ENCODE measurements at regions not wholly inside any gene's neighbourhood (a gene's known extent, or its start where the extent isn't known, plus 50 kb on each side); places are given as distances from the start of the nearest gene placed in this dataset.

DNA sequence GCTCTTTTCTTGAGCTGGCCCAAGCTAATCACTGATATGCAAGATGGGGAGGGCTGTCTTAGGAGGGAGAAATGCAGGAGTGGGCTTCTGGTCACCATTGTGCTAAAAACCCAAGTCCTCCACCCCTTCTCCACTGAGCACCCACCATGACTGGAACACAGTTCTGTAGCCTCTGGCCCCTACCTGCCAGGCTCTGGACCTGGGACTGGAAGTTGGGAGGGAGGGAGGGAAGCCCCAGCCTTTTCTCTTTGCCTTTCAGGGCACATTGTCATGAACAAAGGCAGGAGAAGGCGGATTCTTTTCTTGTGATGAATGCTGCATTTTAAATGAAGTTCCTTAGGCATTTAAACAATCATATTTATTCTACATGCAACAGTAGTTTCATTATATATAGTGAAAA lies 559.1 kb upstream of the TRPC7 start:
- TF ChIP-seq MYC (IDR thresholded peaks at IDR 0.05; ENCODE audit: low read depth, low read length) = no peak
- no peak for TF ChIP-seq POLR2A (IDR thresholded peaks at IDR 0.05; ENCODE audit: extremely low read depth, insufficient read length)
- TF ChIP-seq, protein P1, sequence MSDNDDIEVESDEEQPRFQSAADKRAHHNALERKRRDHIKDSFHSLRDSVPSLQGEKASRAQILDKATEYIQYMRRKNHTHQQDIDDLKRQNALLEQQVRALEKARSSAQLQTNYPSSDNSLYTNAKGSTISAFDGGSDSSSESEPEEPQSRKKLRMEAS (IDR thresholded peaks at IDR 0.05; ENCODE audit: low read depth, low read length) = no peak
- TF ChIP-seq, protein P2, sequence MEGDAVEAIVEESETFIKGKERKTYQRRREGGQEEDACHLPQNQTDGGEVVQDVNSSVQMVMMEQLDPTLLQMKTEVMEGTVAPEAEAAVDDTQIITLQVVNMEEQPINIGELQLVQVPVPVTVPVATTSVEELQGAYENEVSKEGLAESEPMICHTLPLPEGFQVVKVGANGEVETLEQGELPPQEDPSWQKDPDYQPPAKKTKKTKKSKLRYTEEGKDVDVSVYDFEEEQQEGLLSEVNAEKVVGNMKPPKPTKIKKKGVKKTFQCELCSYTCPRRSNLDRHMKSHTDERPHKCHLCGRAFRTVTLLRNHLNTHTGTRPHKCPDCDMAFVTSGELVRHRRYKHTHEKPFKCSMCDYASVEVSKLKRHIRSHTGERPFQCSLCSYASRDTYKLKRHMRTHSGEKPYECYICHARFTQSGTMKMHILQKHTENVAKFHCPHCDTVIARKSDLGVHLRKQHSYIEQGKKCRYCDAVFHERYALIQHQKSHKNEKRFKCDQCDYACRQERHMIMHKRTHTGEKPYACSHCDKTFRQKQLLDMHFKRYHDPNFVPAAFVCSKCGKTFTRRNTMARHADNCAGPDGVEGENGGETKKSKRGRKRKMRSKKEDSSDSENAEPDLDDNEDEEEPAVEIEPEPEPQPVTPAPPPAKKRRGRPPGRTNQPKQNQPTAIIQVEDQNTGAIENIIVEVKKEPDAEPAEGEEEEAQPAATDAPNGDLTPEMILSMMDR (IDR thresholded peaks at IDR 0.05; ENCODE audit: low read depth, low read length) = no peak
- DNase-seq (ENCODE audit: low read depth) = no peak

DNA sequence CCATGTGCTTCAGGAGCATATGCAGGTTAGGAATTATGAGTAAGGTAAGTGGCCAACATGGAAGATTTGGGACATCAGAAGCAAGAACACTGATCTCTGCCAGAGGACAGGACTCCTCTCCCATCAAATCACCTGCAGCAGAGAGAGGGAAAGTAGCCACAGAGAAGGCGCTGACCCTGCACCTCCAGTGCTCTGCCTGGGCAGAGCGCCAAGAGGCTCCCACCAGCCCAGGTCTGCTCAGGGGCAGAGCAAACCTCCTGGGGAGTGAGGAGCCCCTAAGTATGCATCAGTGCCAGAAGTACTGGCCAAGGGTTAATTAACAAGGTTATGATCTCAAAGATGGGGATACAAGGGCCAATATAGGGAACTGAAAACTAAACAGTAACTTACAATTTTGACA lies 545.3 kb upstream of the TRPC7 start:
- no peak for DNase-seq (ENCODE audit: low read depth)
- H3K4me3 ChIP-seq (ENCODE audit: low read depth, low read length) = no peak overlapping the region
- TF ChIP-seq MYC (IDR thresholded peaks at IDR 0.05; ENCODE audit: low read depth, low read length) = no peak
- TF ChIP-seq POLR2A (IDR thresholded peaks at IDR 0.05; ENCODE audit: extremely low read depth, insufficient read length) = no peak
- TF ChIP-seq, protein P2 (IDR thresholded peaks at IDR 0.05; ENCODE audit: low read depth, low read length) = no peak
- TF ChIP-seq, protein P1 (IDR thresholded peaks at IDR 0.05; ENCODE audit: low read depth, low read length) = no peak

More for the DNA sequence above, 559.1 kb upstream of the TRPC7 start:
- H3K4me3 ChIP-seq (ENCODE audit: low read depth, low read length) = no peak overlapping the region

DNA sequence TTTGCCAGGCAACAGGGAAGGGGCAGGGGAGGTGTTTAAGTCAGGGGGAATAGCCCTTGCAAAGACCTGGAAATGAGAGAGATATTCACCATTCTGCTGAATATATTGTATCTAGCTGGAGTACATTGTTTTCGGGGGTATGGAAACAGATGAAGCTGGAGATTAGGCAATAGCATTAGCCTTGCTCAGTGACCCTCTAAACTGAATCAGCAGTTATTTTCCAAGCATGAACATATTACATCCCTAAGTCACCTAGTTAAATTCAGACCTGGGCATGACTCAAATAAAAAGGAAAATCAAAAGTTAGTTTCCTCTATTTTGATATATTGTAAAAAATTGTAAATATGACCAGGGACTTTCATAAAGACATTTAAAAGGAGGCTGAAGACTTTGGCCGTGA lies 544.6 kb upstream of the TRPC7 start:
- no peak for DNase-seq (ENCODE audit: low read depth)
- no peak overlapping the region for H3K4me3 ChIP-seq (ENCODE audit: low read depth, low read length)
- TF ChIP-seq, protein P1 (IDR thresholded peaks at IDR 0.05; ENCODE audit: low read depth, low read length) = no peak
- TF ChIP-seq POLR2A (IDR thresholded peaks at IDR 0.05; ENCODE audit: extremely low read depth, insufficient read length) = no peak
- no peak for TF ChIP-seq MYC (IDR thresholded peaks at IDR 0.05; ENCODE audit: low read depth, low read length)
- TF ChIP-seq, protein P2 (IDR thresholded peaks at IDR 0.05; ENCODE audit: low read depth, low read length) = no peak

DNA sequence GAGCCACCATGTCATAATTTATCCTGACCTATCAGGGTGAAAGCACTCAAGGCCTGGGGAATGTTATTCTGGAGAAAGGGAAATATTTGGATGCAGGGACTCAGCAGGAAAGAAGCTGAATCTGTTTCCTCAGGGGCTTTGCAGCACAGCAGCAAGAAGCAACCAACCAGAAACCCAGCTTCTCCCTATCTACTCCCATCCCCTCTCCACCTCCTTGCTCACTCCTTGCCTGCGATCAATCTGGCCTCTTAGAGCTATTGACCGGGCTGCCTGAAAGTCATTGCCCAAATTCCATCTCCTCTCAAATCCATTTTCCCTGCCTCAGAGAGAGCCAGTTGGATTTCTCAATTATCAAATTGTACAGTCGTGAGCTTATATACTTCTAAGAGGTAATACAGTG lies 542.0 kb upstream of the TRPC7 start:
- TF ChIP-seq, protein P2 (IDR thresholded peaks at IDR 0.05; ENCODE audit: low read depth, low read length) = no peak
- TF ChIP-seq MYC (IDR thresholded peaks at IDR 0.05; ENCODE audit: low read depth, low read length) (no peak), POLR2A (IDR thresholded peaks at IDR 0.05; ENCODE audit: extremely low read depth, insufficient read length) (no peak)
- TF ChIP-seq, protein P1 (IDR thresholded peaks at IDR 0.05; ENCODE audit: low read depth, low read length) = no peak
- no peak for DNase-seq (ENCODE audit: low read depth)
- H3K4me3 ChIP-seq (ENCODE audit: low read depth, low read length) = no peak overlapping the region

DNA sequence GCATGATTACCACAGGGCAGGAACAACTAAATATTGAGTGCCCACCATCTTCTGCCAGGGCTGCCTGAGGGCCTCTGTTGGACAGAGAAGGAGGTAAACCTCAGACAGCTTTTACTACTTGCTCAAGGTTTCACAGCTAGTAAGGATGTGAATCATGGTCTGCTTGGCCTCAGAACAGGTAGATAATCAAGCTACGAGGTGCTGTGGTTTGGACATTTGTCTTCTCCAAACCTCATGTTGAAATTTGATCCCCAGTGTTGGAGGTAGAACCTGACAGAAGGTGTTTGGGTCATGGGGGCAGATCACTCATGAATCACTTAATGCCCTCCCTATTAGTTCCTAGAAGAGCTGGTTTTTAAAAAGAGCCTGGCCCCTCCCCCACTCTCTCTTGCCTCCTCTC lies 541.2 kb upstream of the TRPC7 start:
- no peak for DNase-seq (ENCODE audit: low read depth)
- TF ChIP-seq, protein P1 (IDR thresholded peaks at IDR 0.05; ENCODE audit: low read depth, low read length) = no peak
- TF ChIP-seq POLR2A (IDR thresholded peaks at IDR 0.05; ENCODE audit: extremely low read depth, insufficient read length) = no peak
- no peak for TF ChIP-seq MYC (IDR thresholded peaks at IDR 0.05; ENCODE audit: low read depth, low read length)
- TF ChIP-seq, protein P2 (IDR thresholded peaks at IDR 0.05; ENCODE audit: low read depth, low read length) = no peak
- H3K4me3 ChIP-seq (ENCODE audit: low read depth, low read length) = no peak overlapping the region

DNA sequence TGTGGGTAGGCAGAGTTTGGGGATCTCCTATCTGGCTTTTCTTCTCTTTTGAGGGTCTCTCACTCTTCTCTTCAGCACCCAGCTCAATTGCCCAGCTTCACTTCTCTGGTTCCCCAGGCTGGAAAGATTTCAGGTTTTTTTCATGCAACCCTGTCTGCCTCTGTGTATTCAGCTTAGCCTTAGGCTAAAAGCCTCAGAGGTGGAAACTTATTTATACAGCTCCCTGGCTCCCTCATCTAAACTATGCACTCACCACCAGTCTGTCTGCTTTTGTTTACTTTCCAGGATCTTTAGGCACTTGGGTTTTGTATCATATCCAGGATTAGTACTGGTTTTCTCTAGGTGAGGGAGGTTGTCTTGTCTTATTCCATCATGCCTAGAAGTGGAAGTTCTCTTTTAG lies 540.2 kb upstream of the TRPC7 start:
- DNase-seq (ENCODE audit: low read depth) = no peak
- TF ChIP-seq, protein P2 (IDR thresholded peaks at IDR 0.05; ENCODE audit: low read depth, low read length) = no peak
- TF ChIP-seq POLR2A (IDR thresholded peaks at IDR 0.05; ENCODE audit: extremely low read depth, insufficient read length) (no peak), MYC (IDR thresholded peaks at IDR 0.05; ENCODE audit: low read depth, low read length) (no peak)
- TF ChIP-seq, protein P1 (IDR thresholded peaks at IDR 0.05; ENCODE audit: low read depth, low read length) = no peak
- H3K4me3 ChIP-seq (ENCODE audit: low read depth, low read length) = no peak overlapping the region

All from NB4 (cell line).